ENCODE measurements at regions not wholly inside any gene's neighbourhood (a gene's known extent, or its start where the extent isn't known, plus 50 kb on each side); places are given as distances from the start of the nearest gene placed in this dataset.
"Not testable (repeated sequence)": the region's sequence is repeated elsewhere in the genome, so short reads cannot be mapped to it uniquely, and the experiment has no call there.

DNA sequence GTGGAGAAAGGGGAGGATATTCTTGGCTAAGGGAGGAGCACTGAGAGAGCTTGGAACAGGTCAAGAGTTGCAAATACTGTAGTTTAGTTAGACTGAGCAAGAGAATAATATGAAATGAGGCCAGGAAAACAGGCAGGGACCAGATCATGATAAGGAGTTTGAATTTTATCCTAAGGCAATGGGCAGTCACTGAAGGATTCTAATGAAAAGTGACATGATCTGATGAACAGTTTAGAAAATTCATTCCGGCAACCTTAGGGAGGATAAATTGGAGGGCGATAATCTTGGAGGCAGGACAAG is 276.1 kb downstream of the PLK2 start:
- intact Hi-C loops (cut with DNase I) = no loop called here
- DNase-seq (ENCODE audit: low spot score) = no peak

DNA sequence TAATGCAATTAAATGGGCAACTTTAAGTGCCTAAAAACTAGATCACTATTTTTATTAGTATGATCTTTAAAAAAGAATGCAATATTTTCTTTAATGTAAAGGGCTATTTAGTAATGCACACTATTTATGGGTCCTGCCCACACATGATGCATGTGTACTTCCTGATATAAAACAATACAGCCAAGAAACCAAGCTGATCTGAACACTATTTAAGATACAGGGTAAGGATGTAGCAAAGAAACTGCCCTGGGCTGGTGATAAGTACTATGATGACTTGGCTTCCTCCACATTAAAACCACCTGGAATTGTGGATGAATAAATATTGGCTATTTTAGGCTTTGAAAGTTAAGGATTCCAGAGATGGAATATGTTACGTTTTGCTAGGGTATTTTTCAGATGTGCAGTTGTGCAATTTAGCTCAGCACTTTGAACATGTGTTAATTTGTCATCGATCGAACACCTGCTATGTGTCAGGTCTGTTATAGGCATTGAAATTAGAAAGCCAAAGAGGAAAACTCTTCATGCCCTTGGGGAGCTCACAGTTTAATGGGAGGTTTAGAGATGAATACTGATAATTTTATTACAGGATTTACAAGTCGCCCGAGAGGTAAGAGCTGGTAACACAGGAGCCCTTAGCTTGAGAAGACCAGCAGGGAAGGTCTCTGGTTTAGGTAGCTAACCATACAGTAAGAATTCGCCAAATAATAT is 276.7 kb downstream of the PLK2 start:
- intact Hi-C loops (cut with DNase I) = no loop called here
- DNase-seq (ENCODE audit: low spot score) = no peak

DNA sequence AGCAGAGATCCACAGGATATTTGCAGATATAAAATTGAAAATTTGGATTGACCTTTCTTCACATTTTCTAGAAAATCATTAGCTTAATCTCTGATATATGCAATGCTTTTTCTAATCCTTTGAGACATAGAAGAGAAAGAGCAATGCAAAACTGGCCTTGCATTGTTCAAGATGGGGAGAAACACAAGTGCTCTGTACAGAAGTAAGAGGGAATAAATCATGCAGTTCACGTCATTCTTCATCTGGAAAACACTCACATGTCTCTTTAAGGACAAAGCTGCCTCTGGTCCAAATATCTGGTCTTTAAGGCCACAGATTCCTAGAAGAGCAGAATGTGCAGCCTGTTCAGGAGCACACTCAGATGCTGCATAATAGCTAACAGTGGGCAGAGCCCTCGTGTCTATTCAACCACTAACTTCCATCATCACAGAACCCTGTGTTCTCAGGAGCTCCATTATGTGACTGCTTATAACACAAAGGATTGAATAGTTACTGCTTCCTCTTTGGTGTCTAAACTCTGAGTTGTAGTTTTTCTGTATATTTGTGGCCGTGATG is 277.5 kb downstream of the PLK2 start:
- intact Hi-C loops (cut with DNase I) = no loop called here
- no peak for DNase-seq (ENCODE audit: low spot score)

DNA sequence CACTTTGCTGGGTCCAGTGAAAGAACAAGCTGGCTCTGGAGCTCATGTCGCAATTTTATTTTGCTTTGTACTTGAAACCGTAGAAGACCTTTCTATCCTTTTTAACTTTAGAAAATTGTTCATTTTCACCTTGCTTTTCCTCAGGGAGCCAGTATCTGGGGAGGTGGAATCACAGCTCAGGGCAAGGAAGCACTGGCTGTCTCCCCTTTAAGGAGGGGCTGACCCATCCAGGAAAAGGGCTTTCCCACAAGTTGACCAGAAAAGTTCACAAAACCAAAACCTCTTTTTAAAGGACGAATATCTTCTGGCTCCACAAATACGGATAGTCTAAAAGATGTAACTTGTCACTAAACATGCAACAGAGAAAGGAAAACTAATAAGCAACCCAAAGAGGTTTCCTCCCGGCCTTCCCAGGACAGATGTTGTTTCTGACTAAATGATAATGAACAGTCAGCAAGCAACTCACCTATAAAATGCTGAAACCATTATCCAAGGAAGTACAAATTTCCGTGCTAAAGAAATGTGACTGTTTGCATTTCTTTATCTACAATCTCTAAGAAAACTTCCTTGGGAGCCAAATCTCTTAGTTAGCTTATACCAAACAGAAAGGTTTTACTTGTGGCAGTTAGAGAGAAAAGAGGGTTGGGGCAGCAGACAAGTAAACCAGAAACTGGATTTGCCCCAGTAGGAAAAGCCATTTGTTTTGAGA is 278.2 kb downstream of the PLK2 start:
- intact Hi-C loops (cut with DNase I) = no loop called here
- no peak for DNase-seq (ENCODE audit: low spot score)

DNA sequence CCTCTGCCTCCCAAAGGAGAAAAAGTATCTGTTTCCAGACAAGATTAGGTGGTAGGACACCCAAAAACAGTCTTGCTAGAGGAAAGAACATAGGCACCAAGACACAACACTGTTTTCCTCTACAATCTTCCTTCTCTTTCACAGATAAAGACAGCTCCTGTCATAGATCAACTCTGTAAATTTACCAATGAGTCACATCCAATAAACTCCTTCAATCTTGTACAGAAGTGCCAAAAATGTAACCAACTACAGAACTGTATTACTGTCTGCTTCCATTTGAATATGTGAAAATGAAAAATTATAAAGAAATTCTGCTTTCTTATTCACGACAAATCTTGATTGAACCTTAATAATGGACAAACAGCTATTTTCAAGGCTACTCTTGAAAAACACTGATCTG is 286.9 kb downstream of the PLK2 start:
- intact Hi-C loops (cut with DNase I) = no loop called here
- DNase-seq (ENCODE audit: low spot score) = no peak

DNA sequence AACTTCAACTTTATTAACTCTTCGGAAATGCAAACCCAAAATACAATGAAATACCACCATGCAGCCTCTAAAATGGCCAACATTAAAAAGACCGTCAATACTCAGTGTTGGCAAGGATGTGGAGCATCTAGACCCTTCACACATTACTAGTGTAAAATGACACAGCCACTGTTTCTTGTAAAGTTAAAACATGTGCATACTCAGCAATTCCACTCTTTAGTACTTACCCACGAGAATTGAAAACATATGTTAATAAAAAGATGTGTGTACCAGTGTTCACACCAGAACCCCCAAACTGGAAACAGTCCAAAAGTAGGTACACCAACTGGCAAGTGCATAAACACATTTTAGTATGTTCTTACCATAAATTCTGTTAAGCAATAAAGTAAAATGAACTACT is 294.7 kb downstream of the PLK2 start:
- intact Hi-C loops (cut with DNase I) = no loop called here
- DNase-seq (ENCODE audit: low spot score) = no peak

DNA sequence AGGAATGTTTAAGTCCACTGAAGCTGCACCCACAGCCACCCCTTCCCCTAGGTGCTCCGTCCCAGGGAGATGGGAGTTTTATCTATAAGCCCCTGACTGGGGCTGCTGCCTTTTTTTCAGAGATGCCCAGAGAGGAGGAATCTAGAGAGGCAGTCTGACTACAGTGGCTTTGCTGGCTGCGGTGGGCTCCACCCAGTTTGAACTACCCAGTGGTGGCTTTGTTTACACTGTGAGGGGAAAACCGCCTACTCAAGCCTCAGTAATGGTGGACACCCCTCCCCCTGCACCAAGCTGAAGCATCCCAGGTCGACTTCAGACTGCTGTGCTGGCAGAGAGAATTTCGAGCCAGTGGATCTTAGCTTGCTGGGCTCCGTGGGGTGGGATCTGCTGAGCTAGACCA is 298.0 kb downstream of the PLK2 start:
- intact Hi-C loops (cut with DNase I) = not testable (repeated sequence)

DNA sequence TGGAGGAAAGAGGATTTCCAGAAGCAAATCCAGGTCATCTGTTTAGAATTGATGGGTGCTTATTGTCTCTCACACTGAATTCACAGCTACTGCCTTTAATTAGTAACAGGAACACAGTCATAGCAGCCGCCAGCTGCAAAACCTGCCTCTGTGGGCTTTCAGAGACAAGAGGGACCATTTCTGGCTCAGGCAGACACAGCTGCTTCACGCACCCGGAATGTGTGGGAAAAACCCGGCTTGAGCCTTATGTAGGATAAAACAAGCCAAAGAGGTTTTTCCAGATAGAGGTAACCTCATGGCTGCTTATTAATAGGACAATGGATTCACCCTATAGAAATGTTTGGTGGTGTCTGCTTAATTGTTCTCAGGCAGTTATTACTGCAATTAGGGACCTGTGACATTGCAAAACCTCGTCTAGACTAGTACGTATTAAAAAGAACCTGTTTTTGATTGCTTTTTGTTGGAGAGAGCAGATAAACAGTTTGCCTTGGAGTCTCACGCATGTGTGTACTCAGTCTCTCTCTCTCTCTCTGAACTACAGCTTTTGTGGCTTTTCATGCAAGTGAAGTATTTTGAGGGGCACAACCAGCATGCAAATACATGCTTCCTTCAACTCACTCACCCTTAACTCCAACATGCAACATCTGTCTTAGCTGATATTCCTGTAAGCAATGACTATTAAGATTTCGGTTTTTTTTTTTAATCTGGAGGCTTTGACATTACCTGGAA is 302.7 kb downstream of the PLK2 start:
- intact Hi-C loops (cut with DNase I) = no loop called here
- DNase-seq (ENCODE audit: low spot score) = no peak

More for the DNA sequence above, 298.0 kb downstream of the PLK2 start:
- DNase-seq (ENCODE audit: low spot score) = not testable (repeated sequence)

DNA sequence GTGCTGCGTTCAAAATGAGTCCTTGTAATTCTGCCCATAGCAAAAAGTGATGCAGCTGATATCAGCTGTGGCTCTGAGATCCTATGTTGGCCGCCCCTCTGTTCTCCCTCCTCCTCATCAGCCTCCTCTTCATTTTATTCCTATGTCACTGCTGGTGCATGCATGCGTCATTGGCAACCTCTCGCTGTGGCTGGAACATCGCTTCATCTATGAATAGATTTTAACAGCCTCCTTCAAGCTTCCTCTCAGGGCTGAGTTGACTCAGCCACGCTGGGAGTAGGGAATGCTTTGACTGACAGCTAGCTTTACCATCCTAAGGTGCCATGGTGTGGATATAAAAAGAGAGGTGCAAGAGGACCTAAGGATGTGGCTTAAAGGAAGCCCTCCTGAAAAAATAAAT is 303.5 kb downstream of the PLK2 start:
- intact Hi-C loops (cut with DNase I) = no loop called here
- no peak for DNase-seq (ENCODE audit: low spot score)

DNA sequence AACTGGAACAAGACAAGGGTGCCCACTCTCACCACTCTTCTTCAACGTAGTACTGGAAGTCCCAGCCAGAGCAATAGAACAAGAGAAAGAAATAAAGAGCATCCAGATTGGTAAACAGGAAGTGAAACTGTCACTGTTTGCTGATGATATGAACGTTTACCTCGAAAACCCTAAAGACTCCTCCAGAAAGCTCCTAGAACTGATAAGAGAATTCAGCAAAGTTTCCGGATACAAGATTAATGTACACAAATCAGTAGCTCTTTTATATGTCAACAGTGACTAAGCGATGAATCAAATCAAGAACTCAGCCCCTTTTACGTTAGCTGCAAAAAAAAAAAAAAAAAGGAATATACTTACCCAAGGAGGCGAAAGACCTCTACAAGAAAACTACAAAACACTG is 306.6 kb downstream of the PLK2 start:
- DNase-seq (ENCODE audit: low spot score) = no peak
- intact Hi-C loops (cut with DNase I) = no loop called here

DNA sequence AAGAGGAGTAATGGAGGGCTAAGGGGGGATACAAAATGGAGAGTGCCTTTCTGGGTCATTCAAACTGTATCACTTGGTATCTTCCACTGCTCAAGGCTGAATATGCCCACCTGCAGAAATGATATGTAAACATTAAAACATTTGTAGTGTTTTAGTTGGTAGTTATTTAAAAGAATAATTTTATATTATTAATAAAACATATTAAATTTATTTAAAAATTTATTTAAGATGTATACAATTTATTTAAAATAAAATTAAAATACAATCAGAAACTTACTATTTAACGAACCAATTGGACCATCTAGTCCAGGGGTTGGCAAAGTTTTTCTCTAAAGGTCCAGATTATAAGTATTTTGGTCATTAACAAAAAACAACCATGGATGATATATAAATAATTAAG is 308.5 kb downstream of the PLK2 start:
- DNase-seq (ENCODE audit: low spot score) = no peak
- intact Hi-C loops (cut with DNase I) = no loop called here

DNA sequence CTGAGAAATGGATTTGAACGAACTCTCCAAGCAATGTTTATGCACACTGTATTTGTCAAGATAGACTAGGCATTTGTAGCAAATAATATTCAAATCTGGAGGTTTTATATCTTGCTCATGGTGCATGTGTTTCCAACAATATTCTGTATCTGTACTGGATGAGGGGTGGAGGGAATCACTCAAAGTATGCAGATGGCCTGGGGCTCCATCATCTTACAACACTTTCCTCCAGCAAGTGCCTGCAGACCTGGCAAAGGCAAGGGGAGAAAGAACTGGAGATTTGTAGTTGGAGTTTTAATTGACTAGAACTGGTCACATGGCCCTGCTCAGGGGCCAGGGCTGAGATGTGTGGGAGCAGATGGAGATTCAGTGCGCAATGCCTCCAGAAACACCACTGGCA is 309.0 kb downstream of the PLK2 start:
- intact Hi-C loops (cut with DNase I) = no loop called here

DNA sequence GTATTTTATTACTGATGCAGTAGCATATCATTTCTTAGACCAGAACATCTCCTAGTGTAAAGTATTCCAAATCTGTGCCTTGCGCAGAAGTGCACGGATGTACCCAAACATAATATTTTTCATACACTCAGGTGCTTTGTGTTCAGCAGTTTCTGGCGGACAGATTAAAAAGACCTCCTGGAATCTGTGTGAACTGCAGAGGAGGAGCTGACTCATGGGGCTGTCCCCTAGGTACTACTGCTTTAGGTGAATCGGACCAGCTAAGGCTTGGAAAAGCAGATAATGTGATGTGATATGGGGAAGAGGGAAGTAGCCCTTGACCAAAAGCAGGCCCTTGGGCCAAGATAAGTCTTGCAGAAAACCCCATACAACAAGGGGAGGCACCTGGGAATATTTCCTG is 310.1 kb downstream of the PLK2 start:
- intact Hi-C loops (cut with DNase I) = no loop called here
- no peak for DNase-seq (ENCODE audit: low spot score)

More for the DNA sequence above, 309.0 kb downstream of the PLK2 start:
- no peak for DNase-seq (ENCODE audit: low spot score)

DNA sequence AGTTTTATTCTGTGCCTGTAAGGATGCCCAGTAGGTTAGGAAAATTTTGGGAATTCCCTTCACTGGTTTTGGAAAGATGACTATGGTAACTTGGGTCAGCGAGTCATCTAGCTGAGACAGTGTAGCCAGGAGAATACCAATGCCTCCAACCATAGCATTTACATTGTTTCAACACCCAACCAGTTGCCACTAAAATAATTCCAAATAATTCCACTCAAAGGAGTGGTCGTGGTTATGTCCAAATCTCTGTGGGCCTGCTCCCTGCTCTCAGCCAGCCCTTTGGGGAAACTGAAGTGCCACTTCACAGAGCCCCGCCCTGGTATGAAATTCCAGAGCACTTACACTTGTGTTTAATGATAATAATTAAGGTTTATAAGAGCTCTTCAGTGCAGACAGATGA is 310.5 kb downstream of the PLK2 start:
- intact Hi-C loops (cut with DNase I) = no loop called here
- DNase-seq (ENCODE audit: low spot score) = no peak

DNA sequence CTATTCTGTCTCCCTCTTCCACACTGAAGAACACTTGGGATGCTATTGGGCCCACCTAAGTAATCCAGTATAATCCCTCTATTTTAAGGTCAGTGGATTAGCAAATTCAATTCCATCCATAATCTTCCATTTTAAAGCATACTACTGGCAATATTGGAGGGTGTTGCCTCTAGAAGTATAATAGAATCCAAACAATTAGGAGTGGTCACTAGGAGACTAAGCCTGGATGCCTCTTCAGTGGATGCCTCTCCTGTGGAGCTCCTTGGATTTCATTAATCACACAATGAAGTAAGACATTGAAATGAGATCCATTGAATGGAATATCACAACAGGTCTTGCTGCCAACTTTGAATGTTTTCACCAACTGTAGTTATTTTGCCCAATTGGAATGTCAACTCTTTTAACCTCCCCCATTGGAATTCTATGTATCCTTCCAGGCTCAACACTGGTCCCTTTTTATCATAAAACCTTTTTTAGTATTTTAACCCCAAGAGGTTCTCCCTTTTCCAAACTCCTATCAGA is 311.6 kb downstream of the PLK2 start:
- intact Hi-C loops (cut with DNase I) = no loop called here
- no peak for DNase-seq (ENCODE audit: low spot score)

DNA sequence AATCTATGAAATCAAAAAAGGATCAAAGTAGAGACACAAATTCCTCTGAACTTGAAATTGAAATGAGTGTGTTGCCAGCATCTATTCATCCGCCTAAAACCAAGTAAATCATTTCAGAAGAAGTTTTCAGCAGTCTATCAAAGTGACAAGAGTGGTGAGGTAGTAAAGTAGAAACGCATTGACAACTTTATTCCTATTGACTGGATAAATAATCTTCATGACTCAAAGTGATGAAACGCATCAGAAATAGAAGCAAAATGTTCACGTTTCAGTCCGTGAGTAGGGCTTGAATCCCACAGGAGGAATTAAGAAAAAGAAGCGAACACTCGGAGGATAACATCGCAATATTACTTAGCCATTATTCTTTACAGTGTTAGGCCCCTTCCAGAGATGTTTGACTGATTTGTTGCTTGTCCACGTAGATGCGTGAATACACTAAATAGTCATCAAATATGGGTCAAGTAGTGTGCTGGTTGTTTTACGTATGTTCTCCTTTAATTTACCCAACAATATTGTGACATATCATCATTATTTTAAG is 314.4 kb downstream of the PLK2 start:
- intact Hi-C loops (cut with DNase I) = no loop called here
- DNase-seq (ENCODE audit: low spot score) = no peak

DNA sequence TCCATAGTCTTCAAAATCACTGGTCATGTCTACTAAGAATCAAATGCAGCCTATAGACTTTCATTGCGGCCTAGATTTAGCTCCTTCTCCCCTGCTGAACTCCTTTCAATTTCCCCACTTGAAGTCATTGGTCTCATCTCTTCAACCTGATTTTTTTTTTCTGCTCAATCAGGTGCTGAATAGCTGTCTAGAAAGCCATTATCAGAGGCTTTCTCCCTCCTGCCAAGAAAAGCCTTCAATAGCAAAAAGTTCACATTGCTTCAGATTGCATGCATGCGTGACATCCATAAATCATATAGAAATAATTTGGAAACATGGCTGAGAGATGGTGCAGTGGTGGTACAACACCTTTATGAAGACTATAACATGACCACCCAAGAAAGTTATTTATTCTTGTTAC is 316.2 kb downstream of the PLK2 start:
- intact Hi-C loops (cut with DNase I) = no loop called here
- DNase-seq (ENCODE audit: low spot score) = no peak

DNA sequence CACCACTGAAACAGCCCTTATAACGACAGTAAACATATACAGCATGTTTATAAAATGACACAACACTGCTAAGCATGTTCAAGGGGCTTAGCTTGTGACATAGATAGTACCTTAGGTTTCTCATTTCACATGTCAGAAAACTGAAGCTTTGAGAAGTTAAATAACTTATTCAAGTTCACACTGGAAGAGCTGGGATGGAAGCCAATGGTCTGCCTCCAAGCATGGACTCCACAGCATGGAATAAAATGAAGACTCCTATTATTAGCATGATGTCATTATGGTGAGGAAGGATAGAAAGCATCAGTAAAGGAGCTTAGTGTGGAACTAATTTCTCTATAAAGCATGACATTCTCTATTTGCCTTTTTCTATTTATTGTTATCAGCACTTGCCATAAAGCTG is 316.7 kb downstream of the PLK2 start:
- no peak for DNase-seq (ENCODE audit: low spot score)
- intact Hi-C loops (cut with DNase I) = no loop called here

DNA sequence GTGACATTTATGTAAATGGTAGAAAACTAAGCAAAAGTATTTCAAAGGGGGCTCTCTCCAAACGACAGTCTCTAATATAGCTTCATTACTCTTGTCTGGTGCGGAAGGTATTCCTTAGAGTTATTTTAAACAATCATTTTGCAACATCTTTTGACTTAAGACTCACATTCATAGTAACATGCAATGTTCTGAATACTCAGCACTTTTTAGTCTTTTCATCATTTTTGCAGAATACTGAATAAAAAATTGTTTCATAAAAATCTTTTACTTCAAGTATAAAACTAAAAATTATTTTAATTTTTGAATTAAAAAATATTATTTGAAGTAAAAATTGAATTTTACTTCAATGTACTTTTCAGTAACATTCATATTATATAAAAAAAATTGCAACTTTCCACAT is 321.1 kb downstream of the PLK2 start:
- intact Hi-C loops (cut with DNase I) = no loop called here

DNA sequence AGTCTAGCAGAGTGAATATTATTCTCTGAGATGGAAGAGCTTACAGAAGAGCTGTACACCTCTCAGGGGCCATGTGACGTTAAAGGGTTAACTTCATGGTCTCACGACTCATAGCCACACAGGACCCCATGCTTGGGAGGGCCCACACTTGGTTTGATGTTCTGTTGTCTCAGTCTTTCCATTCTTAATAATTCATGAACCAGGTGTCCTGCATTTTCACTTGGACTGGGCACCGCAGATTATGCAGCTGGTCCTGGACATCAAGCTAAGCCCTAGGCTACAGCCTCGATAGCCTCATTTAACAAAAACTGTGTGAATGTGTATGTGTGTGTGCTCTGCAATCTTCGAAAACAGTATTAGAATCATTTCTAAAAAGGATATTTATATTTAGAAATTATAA is 323.5 kb downstream of the PLK2 start:
- intact Hi-C loops (cut with DNase I) = no loop called here
- DNase-seq (ENCODE audit: low spot score) = no peak

More for the DNA sequence above, 321.1 kb downstream of the PLK2 start:
- DNase-seq (ENCODE audit: low spot score) = no peak

All from posterior vena cava (tissue), 2 donors.